PFSK-1 (cell line): ENCODE measurements at regions not wholly inside any gene's neighbourhood (a gene's known extent, or its start where the extent isn't known, plus 50 kb on each side); places are given as distances from the start of the nearest gene placed in this dataset.

Source experiments
- POLR2AphosphoS5 ChIP-seq: IDR thresholded peaks from 2 replicates; pipeline ENCODE4 v1.6.1; 2012; ENCODE audit warnings: low read depth, mild to moderate bottlenecking, control low read depth, low read length, moderate library complexity
- REST ChIP-seq, 2 experiments: IDR thresholded peaks; 2 replicates each; pipeline versions ENCODE4 v1.6.1 to v1.8.0; 2011 to 2012; ENCODE audit warnings: low read depth in 2 of 2, low read length in 2 of 2, control low read depth in 1 of 2, inconsistent platforms in 1 of 2, mild to moderate bottlenecking in 1 of 2, moderate library complexity in 1 of 2; ENCODE audit not compliant: insufficient read depth in 1 of 2
- SIN3A ChIP-seq: IDR thresholded peaks from 2 replicates; pipeline ENCODE4 v1.6.1; 2012; ENCODE audit warnings: mild to moderate bottlenecking, low read length, moderate library complexity, borderline replicate concordance; ENCODE audit not compliant: insufficient read depth
- TAF1 ChIP-seq: IDR thresholded peaks from 2 replicates; pipeline ENCODE4 v1.6.1; 2012; ENCODE audit warnings: low read length, control low read depth, borderline replicate concordance; ENCODE audit not compliant: insufficient read depth

- TF ChIP-seq POLR2AphosphoS5 (no peak), REST (IDR thresholded peaks at IDR 0.05; ENCODE audit: insufficient read depth in 1 of 2, low read depth in 2 of 2, low read length in 2 of 2) (no peak), SIN3A (no peak), TAF1 (no peak)
Observed at GRCh38 chr13:64675255-64675892, 2554.8 kb downstream of the PCDH9 start.
